Neutrophil (primary cell): ENCODE measurements at regions not wholly inside any gene's neighbourhood (a gene's known extent, or its start where the extent isn't known, plus 50 kb on each side); places are given as distances from the start of the nearest gene placed in this dataset.

Source experiments
- H3K27ac ChIP-seq: fragments of 200-600 bp; sonication (generic); 2 replicates; pipeline ENCODE4 v1.5.1; 2016; ENCODE audit warnings: mild to moderate bottlenecking, moderate library complexity
- H3K27me3 ChIP-seq: fragments of 200-600 bp; sonication (generic); 2 replicates; pipeline ENCODE4 v1.6.0; 2016; ENCODE audit warnings: mild to moderate bottlenecking
- H3K36me3 ChIP-seq: fragments of 200-600 bp; sonication (generic); 2 replicates; pipeline ENCODE4 v1.5.1; 2017
- H3K4me1 ChIP-seq, 2 experiments: fragments of 200-600 bp in 1 of 2; sonication (generic) in 1 of 2; 1 replicate in 1 of 2; 2 replicates in 1 of 2; pipeline versions ENCODE4 v1.5.1 to v1.6.1; 2013 to 2016; ENCODE audit warnings: low read depth in 1 of 2, low read length in 1 of 2, mild to moderate bottlenecking in 1 of 2, moderate library complexity in 1 of 2; ENCODE audit not compliant: control insufficient read depth in 1 of 2, insufficient read depth in 1 of 2
- H3K4me3 ChIP-seq, 2 experiments: fragments of 200-600 bp in 1 of 2; sonication (generic) in 1 of 2; 1 replicate in 1 of 2; 2 replicates in 1 of 2; pipeline ENCODE4 v1.5.1; 2013 to 2016; ENCODE audit warnings: low read depth in 1 of 2, low read length in 1 of 2, mild to moderate bottlenecking in 1 of 2, moderate library complexity in 1 of 2
- H3K9me3 ChIP-seq: fragments of 200-600 bp; sonication (generic); 2 replicates; pipeline ENCODE4 v1.5.1; 2016
- TF ChIP-seq, protein P1 (sequence below): fragments of 200-600 bp; sonication (generic); IDR thresholded peaks from 2 replicates; pipeline ENCODE4 v1.5.1; 2016; ENCODE audit warnings: antibody characterized with exemption

DNA sequence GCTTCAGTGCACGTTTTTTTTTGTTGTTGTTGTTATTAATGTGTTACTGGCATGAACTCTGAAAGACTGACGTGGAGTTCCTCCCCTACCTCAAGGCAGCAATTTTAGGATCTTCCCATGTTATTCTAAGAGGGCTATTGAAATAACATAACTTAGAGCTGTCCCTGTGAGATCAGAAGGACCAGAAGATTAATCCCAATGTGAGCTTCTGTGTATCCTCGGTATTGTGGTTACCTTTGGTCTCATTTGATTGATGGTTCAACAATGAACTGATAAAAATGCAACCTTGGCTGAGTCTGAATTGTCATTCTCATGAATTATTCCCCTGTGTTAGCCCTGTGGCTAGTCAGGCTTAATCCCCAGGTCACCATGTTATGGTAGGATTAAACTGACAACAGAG lies 394.1 kb downstream of the TRIB2 start:
- TF ChIP-seq, protein P1, sequence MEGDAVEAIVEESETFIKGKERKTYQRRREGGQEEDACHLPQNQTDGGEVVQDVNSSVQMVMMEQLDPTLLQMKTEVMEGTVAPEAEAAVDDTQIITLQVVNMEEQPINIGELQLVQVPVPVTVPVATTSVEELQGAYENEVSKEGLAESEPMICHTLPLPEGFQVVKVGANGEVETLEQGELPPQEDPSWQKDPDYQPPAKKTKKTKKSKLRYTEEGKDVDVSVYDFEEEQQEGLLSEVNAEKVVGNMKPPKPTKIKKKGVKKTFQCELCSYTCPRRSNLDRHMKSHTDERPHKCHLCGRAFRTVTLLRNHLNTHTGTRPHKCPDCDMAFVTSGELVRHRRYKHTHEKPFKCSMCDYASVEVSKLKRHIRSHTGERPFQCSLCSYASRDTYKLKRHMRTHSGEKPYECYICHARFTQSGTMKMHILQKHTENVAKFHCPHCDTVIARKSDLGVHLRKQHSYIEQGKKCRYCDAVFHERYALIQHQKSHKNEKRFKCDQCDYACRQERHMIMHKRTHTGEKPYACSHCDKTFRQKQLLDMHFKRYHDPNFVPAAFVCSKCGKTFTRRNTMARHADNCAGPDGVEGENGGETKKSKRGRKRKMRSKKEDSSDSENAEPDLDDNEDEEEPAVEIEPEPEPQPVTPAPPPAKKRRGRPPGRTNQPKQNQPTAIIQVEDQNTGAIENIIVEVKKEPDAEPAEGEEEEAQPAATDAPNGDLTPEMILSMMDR = no peak
- H3K4me3 ChIP-seq = no peak overlapping the region

DNA sequence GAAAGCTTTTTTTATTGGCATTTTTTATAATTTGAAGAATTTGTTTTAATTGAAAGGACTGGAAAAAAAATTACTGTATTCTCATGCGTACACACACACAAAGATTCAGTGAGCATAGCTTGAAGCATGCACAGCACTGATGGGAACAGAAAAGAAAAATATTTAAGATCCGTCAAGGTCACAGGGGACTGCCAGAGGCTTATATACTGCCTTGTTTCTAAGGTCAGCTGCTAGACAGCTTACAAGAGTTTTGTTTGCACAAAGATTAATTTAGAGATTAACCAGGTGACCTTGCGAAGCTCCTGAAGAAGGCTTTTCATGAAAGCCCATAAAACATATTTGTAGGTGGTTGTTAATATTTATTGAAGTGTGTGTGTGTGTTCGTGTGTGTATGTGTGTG lies 396.3 kb downstream of the TRIB2 start:
- Histone ChIP-seq H3K4me1 (no peaks in the 10 kb centered on the region), H3K4me3 (no peak overlapping the region), H3K9me3 (no peaks in the 10 kb centered on the region), H3K36me3 (no peaks in the 10 kb centered on the region), H3K27ac (no peak overlapping the region), H3K27me3 (no peaks in the 10 kb centered on the region)
- TF ChIP-seq, protein P1 = no peak

More for the DNA sequence above, 394.1 kb downstream of the TRIB2 start:
- H3K36me3 ChIP-seq = no peaks in the 10 kb centered on the region
- H3K27me3 ChIP-seq = no peaks in the 10 kb centered on the region
- no peaks in the 10 kb centered on the region for H3K4me1 ChIP-seq
- H3K9me3 ChIP-seq = no peaks in the 10 kb centered on the region
- no peak overlapping the region for H3K27ac ChIP-seq

DNA sequence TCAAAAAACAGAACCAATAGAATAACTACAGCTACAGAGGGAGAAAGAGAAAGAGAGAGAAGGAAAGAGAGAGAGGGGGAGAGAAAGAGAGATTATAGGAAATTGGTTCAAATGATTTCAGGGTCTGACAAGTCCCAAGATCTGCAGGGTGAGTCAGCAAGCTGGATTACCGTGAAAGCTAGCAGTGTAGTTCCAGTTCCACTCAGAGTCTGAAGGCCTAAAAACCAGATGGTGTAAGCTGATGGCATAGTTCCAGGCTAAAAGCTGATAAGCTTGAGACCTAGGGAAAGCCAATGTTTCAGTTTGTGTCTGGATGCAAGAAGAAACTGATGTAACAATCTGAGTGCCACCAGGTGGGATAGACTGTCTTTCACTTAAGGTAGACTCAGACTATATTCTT lies 397.7 kb downstream of the TRIB2 start:
- H3K36me3 ChIP-seq = no peaks in the 10 kb centered on the region
- TF ChIP-seq, protein P1 = no peak
- H3K4me3 ChIP-seq = no peak overlapping the region
- no peaks in the 10 kb centered on the region for H3K27me3 ChIP-seq
- H3K9me3 ChIP-seq = no peaks in the 10 kb centered on the region
- H3K27ac ChIP-seq = no peak overlapping the region
- no peaks in the 10 kb centered on the region for H3K4me1 ChIP-seq

DNA sequence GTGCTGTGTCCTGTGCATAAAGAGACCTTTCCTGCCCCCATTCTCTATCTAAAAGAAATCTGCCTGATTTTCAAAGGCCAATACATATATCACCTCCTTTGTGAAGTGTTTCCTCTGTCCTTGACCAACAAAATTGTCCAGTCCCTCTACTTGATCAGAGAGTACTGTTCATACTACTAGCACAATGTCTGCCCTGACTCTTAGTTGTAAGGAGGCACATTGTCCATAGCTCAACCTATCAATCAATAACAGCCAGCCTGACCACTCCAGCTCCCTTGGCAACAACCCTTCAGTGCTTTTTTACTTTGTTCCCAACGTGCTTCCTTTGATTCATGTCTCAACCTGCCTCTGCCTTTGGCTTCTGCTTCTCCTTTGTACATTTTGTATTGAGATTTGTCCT lies 398.9 kb downstream of the TRIB2 start:
- Histone ChIP-seq H3K9me3 (no peaks in the 10 kb centered on the region), H3K36me3 (no peaks in the 10 kb centered on the region), H3K27me3 (no peaks in the 10 kb centered on the region), H3K27ac (no peak overlapping the region), H3K4me1 (no peaks in the 10 kb centered on the region), H3K4me3 (no peak overlapping the region)
- TF ChIP-seq, protein P1 = no peak

DNA sequence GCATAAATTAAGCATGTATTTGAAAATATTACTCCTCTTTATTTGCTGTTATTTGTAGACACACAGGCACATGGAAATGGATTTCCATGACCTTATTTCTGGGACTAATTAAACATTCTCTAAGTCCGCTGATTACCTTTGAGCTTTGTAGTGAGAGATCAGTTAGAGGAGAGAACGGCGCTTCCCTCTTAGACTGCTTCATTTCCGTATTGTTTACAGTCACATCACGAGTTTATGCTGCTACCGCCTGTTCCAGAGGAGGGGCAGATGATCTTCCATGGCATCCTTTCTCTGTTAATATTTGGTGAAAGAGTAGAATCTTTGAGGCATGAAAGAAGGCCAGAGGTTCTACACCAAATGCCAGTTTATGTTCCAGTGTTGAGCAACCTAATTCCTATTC lies 404.4 kb downstream of the TRIB2 start:
- H3K27ac ChIP-seq = no peak overlapping the region
- H3K4me1 ChIP-seq = no peaks in the 10 kb centered on the region
- no peaks in the 10 kb centered on the region for H3K27me3 ChIP-seq
- TF ChIP-seq, protein P1 = no peak
- H3K36me3 ChIP-seq = no peaks in the 10 kb centered on the region
- H3K4me3 ChIP-seq = no peak overlapping the region
- no peaks in the 10 kb centered on the region for H3K9me3 ChIP-seq

DNA sequence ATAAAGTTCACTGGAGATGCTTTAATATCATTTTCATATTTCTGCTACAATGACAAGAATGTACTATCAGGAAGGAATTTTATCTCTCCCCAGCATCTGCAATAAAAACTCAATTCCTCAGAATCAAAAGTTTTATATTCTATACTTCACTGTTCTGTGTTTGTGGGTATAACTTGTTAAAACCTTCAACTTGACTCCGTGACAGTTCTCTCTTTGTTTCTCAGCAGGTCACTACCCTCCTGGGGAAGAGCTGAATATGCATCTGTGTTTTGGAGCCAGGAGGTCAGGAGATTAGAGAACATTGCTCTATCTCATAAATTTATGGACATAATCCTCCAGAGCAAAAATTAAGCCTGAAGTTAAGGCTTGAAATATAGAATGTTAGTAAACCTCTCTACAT lies 411.4 kb downstream of the TRIB2 start:
- H3K4me1 ChIP-seq = no peaks in the 10 kb centered on the region
- no peak overlapping the region for H3K4me3 ChIP-seq
- H3K9me3 ChIP-seq = no peaks in the 10 kb centered on the region
- H3K27ac ChIP-seq = no peak overlapping the region
- no peaks in the 10 kb centered on the region for H3K27me3 ChIP-seq
- TF ChIP-seq, protein P1 = no peak
- no peaks in the 10 kb centered on the region for H3K36me3 ChIP-seq
